NCI-H524 (cell line): ENCODE measurements at regions not wholly inside any gene's neighbourhood (a gene's known extent, or its start where the extent isn't known, plus 50 kb on each side); places are given as distances from the start of the nearest gene placed in this dataset.
"Not testable (repeated sequence)": the region's sequence is repeated elsewhere in the genome, so short reads cannot be mapped to it uniquely, and the experiment has no call there.

Experiments used
- DNase-seq, 2 experiments: peaks; one replicate each; lab custom pipeline; 2025; lab: John Stamatoyannopoulos, UW

DNA sequence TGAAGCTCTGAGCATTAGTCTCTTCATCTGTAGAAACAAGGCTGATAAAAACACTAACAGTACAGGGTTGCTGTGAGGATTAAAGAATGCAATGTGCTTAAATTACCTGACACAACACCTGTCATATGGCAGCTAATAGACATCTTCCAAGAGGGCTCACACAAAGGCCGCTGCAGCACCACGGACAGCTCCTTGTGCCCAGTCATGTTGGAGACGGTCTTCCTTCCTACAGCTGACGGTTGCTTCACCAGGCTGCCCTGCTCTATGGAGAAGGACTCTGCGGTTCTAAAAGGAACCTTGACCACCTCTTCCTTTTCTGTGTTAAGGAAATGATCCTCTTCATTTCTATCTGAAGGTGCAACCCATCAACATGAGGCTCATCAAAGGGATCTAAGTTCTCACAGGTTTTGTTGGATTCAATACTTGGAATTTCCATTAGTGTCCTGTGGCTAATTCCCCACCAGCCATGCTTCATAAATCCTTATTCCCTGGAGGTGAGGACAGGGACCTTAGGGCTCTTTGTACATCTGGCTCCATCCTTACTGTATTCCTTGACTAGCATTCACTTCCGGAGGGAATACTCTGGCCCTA lies 138.9 kb upstream of the CES5A start:
- peak in 1 of 2 experiments; percentile 66 for DNase-seq

DNA sequence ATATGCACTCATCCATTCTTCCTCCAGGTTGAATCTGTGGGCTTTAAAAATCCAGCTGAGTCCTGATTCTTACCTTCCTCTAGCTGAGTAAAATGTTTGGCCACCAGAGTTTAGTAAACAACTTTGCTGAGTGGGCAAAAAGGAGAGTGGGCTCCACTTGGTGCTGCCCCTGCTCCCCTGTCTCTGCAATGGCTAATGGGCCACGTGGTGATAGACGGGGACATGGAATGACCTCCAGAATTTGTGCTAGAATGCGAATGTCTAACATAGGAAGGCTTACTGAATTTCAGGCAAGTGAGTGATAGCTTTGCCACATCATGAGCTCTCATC lies 137.3 kb upstream of the CES5A start:
- DNase-seq: no peak

DNA sequence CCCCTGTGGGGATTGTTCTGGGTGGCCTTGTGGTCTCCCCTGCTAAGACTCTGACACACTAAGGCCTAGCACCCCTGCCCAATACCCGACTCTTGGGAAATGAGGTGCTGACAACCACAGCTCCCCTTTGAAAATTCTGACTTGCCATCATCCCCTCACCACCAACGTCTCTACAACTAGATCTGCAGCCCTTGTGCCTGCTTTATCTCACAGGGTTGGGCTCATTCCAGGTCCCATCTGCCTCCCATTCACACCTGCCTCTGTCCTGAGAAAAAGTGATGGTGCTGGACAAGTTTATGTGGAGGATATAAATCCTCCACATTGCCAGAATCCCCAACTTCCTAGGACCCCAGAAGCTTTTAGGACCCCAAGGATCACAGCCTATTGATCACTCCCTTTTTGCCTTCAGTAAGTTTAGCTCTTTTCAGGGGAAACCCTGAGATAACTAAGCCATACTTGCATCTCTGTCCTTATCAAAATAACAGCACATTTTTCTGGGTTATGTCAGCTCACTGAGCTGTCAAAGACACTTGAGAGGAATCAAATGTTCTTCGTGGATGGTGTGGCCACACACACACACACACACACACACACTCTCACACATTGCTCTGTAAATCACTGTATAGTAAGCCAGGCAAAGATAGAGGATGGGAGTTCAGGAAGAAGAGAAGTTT lies 136.8 kb upstream of the CES5A start:
- DNase-seq: no peak

DNA sequence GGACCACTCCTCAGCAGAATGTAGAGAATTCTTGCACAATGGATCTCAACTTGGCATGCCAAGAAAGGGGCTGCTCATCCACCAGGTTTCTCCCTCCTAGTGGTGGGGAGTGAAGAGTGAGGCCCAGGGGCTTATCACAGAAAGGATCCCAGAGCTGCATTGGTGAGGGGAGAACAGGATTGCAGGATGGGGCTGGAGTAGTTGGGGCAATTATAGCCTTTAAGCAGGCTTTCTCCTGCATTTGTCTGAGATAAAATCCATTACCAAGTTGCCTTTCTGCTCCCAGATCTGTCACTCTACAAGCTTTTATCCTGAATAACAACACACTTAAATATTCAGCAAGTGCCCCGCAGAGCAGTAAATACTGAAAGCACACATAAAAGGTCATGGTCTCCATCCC lies 130.8 kb upstream of the CES5A start:
- DNase-seq: no peak

DNA sequence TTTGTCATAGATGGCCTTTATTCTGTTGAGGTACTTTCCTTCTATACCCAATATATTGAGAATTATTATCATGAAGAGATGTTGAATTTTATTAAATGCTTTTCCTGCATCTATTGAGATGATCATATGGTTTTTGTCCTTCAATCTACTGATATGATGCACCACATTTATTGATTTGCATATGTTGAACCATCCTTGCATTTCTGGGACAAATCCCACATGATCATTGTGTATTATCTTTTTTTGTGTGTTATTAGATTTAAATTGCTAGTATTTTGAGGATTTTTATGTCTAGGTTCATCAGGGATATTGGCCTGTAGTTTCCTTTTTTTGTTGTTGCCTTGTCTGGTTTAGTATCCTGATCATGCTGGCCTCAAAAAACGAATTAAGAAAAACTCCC lies 124.5 kb upstream of the CES5A start:
- DNase-seq: no peak

DNA sequence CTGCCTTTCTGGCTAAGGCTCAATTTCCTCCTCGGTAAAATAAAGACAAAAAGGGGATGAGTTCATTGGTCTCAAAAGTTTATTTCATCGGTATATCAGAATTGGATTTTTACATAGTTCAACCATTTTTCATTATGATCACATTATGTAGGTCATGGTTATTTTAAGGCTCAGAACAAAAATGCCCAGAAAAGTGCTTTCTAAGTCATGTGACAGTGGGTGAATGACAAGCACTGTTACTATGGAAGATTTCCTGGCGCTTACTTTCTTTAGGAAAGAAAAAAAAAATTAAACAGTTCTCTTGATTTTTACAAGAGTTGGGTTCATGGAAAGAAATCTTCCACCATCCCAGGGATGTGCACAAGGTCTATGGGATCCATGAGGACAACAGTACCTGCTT lies 117.9 kb upstream of the CES5A start:
- DNase-seq: no peak

DNA sequence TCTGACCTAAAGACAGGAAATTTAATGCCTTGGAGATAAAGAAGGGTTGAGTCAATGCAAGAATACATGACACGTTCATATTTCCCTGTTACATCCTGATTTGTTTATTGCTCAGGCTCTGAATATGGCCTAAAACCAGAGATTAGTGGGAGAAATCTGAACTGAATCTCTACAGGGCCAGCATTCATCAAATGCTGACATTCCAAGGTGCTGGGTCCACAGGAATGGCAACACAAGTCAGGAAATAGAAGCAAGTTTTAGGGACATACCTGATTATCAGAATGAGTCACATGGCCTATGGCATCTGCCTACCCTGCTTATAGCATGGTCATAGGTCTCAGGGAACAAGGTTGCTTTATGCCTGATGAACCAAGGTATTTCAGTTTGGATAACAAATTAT lies 117.4 kb upstream of the CES5A start:
- DNase-seq: no peak

DNA sequence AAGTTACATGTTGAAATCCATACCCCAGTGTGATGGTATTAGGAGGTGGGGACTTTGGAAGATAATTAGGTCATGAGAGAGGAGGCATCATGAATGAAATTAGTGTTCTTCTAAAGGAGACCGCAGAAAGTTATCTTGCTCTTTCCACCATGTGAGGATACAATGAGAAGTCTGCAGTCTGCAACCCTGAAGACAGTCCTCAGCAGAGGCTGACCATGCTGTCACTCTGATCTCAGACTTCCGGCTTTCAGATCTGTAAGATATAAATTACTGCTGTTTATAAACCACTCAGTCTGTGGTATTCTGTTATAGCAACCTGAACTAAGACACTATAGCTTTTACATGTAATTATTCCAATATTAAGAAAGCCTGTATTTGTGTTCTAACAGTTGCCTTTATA lies 116.7 kb upstream of the CES5A start:
- no peak for DNase-seq

DNA sequence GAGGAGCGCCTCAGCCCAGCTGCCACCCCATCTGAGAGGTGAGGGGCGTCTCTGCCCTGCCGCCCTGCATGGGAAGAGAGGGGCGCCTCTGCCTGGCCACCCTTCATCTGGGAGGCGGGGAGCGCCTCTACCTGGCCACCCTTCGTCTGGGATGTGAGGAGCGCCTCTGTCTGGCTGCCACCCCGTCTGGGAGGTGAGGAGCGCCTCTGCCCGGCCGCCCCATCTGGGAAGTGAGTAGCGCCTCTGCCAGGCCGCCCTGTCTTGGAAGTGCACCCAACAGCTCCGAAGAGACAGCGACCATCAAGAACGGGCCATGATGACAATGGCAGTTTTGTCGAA lies 114.4 kb upstream of the CES5A start:
- DNase-seq: no peak

DNA sequence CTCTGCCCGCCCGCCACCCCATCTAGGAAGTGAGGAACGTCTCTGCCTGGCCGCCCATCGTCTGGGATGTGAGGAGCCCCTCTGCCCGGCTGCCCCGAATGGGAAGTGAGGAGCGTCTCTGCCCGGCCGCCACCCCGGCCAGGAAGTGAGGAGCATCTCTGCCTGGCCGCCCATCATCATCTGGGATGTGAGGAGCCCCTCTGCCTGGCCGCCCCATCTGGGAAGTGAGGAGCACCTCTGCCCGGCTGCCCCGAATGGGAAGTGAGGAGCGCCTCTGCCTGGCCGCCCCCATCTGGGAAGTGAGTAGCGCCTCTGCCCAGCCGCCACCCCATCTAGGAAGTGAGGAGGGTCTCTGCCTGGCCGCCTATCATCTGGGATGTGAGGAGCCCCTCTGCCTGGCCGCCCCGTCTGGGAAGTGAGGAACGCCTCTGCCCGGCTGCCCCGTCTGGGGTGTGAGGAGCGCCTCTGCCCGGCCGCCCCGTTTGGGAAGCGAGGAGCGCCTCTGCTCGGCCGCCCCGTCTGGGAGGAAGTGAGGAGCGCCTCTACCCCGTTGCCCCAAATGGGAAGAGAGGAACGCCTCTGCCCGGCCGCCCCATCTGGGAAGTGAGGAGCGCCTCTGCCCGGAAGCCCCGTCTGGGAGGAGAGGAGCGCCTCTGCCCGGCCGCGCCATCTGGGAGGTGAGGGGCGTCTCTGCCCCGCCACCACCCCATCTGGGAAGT lies 113.8 kb upstream of the CES5A start:
- not testable (repeated sequence) for DNase-seq

DNA sequence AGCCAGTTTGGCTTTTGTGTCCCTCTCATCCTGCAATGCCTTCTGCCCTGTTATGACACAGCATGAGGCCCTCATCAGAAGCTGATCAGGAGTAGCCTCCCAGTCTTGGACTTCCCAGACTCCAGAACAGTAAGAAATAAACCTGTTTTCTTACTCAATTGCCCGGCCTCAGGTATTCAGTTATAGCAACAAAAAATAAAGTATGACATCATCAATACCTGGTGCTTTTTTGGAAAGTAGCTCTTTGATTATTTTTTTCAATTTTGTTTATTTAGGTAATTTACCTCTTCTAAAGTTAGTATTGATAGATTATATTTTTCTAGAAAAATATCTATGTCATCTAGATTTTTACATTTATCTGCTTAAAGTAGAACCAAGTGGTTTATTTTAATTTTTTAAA lies 112.8 kb upstream of the CES5A start:
- DNase-seq: no peak

DNA sequence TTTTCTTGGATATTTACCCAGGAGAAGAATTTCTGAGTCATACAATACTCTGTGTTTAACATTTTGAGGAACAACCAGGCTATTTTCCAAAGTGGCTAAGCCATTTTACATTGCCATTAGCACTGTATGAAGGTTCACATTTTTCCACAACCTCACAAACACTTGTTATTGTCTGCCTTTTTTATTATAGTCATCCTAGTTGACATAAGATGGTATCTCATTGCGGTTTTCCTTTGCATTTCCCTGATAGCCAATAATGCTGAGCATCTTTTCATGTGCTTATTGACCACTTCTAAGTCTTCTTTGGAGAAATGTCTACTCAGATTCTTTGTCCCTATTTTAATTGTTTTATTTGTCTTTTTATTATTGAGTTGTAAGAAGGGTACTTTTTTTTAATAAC lies 107.4 kb upstream of the CES5A start:
- no peak for DNase-seq

DNA sequence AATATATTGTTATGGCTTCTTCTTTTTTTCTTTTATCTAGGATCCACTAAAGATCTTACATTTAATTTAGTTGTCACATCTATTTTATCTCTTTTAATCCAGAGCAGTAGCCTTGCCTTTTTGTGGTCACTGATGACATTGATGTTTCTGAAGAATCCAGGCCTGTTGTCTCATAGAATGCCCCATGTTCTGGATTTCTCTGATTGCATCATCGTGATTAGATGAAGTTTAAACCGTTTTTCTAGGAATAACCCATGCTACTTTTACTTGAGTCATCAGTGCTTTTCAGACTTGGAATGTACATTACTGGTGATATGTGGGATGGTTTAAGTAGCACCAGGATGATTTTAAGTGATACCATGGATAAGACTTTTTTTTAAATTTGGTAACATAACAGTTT lies 106.4 kb upstream of the CES5A start:
- DNase-seq: no peak

DNA sequence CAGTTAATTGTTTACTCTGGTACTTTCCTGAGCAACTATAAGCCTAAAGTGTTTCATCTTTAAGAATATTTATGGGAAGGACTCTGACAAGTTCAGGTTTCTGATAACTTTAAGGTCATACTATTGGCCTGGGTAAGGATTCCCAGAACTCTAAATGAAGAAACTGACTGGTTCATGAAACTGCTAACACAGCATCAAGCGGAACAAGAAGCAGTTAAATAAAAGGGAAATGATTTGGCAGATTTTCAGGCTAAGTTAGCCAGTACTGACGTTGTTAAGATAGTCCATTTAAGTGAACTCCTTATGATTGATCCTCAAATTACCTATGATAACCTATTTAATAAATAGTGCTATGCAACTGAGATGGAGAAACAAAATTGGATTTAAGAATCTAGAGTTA lies 101.6 kb upstream of the CES5A start:
- DNase-seq: no peak

DNA sequence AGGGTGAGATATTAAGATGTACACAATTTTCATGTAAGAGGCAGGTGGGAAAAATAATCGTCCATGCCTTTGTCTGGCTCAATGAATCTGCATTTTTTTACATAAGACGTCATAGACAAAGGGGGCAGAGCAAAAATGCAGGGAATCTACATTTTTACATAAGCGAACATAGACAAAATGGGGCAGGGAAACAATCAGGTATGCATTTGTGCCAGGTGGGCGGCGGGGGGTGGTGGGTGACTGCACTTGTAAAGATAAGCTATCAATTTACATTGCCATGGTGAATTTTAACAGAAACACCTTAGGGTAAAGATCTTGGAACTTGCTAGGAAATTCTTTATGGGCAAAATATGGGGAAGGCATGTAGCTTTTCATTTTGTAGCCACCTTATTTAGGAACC lies 96.3 kb upstream of the CES5A start:
- no peak for DNase-seq

DNA sequence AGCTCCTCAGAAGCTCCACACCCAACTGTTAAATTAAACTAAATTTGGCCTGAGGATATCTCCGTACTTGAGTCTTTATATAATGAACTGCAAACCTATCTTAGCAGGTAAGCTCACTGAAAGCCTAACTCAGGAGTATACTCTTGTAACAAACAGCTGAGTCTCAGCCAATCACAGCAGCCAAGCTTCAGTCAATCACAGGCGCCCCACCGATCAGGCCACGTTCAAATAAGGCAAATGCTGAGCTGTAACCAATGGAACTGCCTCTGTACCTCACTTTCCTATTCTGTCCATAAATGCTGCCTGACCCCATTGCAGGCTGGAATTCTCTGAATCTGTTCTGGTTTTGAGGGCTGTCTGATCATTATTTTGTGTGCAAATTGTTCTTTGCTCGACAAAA lies 93.0 kb upstream of the CES5A start:
- no peak for DNase-seq

DNA sequence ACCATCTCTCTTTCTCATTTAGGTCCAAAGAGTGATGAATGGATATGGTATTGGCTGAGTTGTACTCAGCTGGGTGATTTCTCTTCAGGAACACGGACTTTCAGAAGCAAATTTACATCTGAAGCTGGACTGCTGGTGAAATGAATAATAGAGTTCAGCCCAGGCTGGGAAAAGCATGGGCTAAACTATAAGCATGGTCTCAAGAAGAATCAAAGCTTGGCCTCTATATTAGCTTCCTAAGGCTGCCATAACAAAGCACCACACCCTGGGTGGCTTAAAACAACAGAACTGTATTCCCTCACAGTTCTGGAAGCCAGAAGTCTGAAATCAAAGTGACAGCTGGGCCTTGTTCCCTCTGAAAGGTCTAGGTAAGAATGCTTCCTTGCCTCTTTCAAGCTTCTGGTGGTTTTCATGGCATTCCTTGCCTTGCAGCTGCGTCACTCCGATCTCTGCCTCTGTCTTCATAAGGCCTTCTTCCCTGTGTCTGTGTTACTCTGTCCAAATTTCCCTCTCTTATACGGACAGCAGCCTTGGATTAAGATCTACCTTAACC lies 89.8 kb upstream of the CES5A start:
- no peak for DNase-seq

DNA sequence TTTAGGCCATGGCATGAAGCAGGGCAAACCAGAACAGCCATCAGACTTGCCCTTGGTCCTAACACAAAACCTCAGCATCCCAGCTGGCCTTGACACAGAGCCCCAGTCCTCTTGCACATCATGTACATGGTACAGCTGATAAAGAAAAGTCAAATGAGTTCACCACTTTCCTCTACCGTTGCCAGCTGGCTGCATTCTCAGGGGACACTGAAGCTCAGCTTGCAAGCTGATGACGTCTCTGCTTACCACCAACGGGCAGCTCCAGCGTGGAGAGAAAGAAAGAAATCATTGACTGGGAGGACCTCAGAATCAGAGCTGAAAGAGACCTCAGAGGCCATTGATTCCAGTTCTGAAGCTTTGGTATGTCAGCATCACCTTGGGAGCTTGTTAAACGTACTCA lies 80.7 kb upstream of the CES5A start:
- DNase-seq: peak; percentile 29 to 60

DNA sequence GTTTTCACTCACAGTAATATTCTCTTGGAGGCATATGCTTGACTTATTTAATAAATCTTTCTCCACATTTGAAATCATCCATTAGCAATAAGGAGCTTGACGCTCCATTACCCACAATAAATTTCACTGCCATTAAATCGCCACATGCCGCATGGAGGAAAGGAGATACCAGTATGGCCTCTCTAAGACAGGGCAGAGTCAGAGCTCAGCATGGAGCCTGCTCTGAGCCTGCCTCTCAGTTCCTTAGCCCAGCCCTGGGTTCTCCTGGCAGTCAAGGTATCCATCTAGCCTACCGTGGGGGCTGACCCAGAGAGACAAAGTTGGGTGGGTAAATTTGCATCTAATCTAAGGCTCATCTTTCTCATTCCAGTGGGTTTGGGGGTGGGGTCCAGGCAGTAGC lies 80.3 kb upstream of the CES5A start:
- peak in 1 of 2 experiments; percentile 32 for DNase-seq

DNA sequence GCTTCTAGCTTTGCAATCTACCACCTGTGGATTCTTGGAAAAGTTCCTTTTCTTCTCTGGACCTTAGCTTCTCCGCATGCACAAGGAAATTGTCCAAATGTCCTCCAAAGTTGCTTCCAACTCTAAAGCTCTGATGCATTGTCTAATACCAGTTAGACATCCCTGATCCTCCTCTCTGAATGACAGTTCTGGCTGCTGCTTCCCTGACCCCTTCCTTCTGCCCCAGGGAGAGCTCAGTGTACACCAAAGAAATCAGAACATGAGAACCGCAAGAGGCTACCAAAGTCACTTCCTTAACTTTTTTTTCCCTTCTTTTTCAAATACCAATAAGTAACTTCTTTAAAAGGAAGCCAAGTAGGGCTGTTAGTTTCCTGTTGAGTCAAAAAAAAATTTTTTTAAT lies 79.7 kb upstream of the CES5A start:
- no peak for DNase-seq

DNA sequence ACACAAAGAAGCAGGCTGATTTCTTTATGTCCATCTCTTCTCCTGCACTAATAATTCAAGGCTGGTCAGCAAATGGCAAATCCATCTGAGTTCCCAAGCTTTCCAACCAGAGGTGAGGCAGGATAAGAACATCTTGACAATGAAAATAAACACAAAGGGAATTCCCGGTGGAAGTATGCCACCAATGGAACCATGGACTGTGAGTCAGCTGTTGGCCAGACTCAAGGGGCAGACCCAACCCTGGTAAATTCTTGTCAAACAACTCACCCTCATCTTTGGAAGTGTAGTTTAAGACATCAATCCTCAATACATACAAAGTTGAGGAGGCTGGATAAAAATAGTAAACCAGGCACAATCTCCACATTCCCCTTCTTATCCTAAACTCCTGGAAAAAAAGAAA lies 74.3 kb upstream of the CES5A start:
- DNase-seq: no peak

DNA sequence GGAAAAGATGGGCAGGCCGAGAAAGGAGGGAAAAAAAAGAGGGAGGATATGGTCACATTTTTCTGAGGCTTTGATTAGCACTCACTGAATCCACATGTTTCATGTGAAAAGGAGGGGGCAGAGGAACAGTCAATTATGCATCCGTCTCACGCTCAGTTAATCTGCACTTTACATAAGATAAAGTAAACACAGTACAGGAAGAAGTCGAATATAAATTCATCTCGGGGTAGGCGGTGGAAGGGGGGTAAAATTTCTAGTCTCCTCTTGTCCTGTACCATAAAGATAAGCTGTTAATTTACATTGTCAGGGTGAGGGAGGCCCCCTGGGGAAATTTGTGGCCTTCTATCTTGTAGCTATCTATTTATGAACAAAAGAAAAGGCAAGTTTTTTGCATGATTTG lies 73.1 kb upstream of the CES5A start:
- no peak for DNase-seq

DNA sequence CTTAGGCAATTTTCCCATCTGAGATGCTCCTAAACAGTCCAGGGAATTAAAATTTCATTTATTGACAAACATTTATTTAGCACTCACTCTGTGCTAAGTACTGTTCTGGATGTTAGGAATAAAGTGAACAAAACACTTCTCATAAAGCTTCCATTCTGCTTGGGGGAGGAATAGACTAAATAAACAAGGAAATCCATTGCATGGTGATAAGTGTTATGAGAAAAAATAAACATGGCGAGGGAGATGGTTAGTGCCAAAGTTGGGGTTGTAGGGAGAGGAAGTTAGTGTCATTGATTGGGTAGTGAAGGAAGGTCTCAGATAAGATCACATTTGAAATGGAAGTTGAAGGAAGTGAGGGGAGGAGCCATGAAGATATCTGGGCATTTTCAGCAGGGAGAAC lies 72.2 kb upstream of the CES5A start:
- no peak for DNase-seq

DNA sequence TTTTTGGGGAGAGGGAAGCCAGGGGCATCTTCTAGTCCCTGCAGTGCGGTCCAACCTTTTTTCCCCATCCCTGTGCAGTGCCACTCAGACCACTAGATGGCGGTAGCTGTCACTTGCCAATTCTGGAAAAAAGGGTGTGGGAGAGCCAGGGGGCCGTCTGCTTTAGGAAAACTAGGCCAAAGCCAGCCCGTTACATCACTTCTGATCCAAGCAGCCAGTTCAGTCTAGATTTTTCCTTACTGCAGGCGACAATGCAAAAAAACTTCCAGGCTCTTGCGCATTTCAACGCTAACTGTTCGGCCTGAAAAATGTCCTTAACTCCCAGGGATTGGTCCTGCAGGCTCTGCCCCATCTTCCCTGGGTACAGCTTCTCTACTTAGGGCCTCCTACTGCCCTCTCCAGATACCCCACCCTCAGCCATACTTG lies 69.2 kb upstream of the CES5A start:
- peak; percentile 40 to 81 for DNase-seq
